GM12892 (cell line): ENCODE measurements at regions not wholly inside any gene's neighbourhood (a gene's known extent, or its start where the extent isn't known, plus 50 kb on each side); places are given as distances from the start of the nearest gene placed in this dataset.

Experiments used
- POLR2A ChIP-seq: IDR thresholded peaks from 2 replicates; pipeline ENCODE4 v1.6.1; 2011; ENCODE audit warnings: low read depth, low read length, control low read depth
- POLR2AphosphoS5 ChIP-seq: IDR thresholded peaks from 2 replicates; pipeline ENCODE4 v1.6.1; 2011; ENCODE audit warnings: low read depth, low read length, control low read depth
- TAF1 ChIP-seq: IDR thresholded peaks from 2 replicates; pipeline ENCODE4 v1.6.1; 2011; ENCODE audit warnings: low read depth, mild to moderate bottlenecking, control low read depth, low read length, borderline replicate concordance

DNA sequence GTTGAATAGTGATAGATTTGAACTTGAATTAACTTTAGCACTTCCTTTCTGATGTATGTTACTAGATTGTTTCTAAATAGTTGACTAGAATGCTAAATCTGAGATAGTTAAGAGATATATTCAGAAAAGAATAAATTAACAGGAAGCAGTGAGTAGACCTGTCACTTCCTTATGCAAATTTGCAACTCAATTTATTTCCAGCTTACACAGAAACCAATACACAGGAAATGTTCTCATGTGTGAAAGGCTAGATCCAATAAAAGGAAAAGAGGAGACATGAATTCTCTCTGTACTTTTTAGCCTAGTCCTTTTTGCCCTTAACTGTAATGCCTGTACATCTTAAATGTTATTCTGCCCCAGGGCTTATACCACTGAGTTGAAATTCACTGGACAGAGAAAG lies 522.3 kb downstream of the COL11A1 start:
- TF ChIP-seq TAF1 (no peak), POLR2AphosphoS5 (no peak), POLR2A (no peak)
